Smooth muscle cell (in vitro differentiated cells): ENCODE measurements at regions not wholly inside any gene's neighbourhood (a gene's known extent, or its start where the extent isn't known, plus 50 kb on each side); places are given as distances from the start of the nearest gene placed in this dataset.
A peak's percentile ranks its signal among the peaks of the same experiment; 100 is the strongest.

ENCODE experiments used
- DNase-seq: peaks from one replicate; lab custom pipeline; 2025; ENCODE audit not compliant: unreplicated experiment; lab: John Stamatoyannopoulos, UW
- H2AFZ ChIP-seq: fragments of 200-600 bp; sonication (generic); 2 replicates; pipeline ENCODE4 v1.6.0; 2016; ENCODE audit warnings: antibody characterized with exemption, low read depth, mild to moderate bottlenecking
- H3F3A ChIP-seq: fragments of 200-600 bp; sonication (generic); 2 replicates; pipeline ENCODE4 v1.6.0; 2017; ENCODE audit warnings: antibody characterized with exemption, low read depth
- H3K27ac ChIP-seq: fragments of 200-600 bp; sonication (generic); 2 replicates; pipeline ENCODE4 v1.5.1; 2016; ENCODE audit warnings: low read depth, mild to moderate bottlenecking
- H3K27me3 ChIP-seq: fragments of 200-600 bp; sonication (generic); 2 replicates; pipeline ENCODE4 v1.6.1; 2016; ENCODE audit warnings: low read depth, mild to moderate bottlenecking
- H3K36me3 ChIP-seq: fragments of 200-600 bp; sonication (generic); 2 replicates; pipeline ENCODE4 v1.5.1; 2016; ENCODE audit warnings: low read depth
- H3K4me1 ChIP-seq: fragments of 200-600 bp; sonication (generic); 2 replicates; pipeline ENCODE4 v1.5.1; 2016; ENCODE audit warnings: low read depth
- H3K4me2 ChIP-seq: fragments of 200-600 bp; sonication (generic); 2 replicates; pipeline ENCODE4 v1.6.0; 2016; ENCODE audit warnings: mild to moderate bottlenecking
- H3K4me3 ChIP-seq: fragments of 200-600 bp; sonication (generic); 2 replicates; pipeline ENCODE4 v1.5.1; 2016; ENCODE audit warnings: mild to moderate bottlenecking
- H3K79me2 ChIP-seq: fragments of 200-600 bp; sonication (generic); 2 replicates; pipeline ENCODE4 v1.6.0; 2016; ENCODE audit warnings: low read depth, mild to moderate bottlenecking
- H3K9ac ChIP-seq: fragments of 200-600 bp; sonication (generic); 2 replicates; pipeline ENCODE4 v1.6.0; 2016; ENCODE audit warnings: low read depth
- H3K9me3 ChIP-seq: fragments of 200-600 bp; sonication (generic); replicated peaks from 2 replicates; pipeline ENCODE4 v1.5.1; 2016; ENCODE audit warnings: low read depth
- H4K20me1 ChIP-seq: fragments of 200-600 bp; sonication (generic); 2 replicates; pipeline ENCODE4 v1.6.0; 2016; ENCODE audit warnings: low read depth
- WGBS: methylation state at CpG from one replicate; pipeline ENCODE4 v1.1.7; 2016; ENCODE audit warnings: low lambda C conversion rate; 5-methylcytosine and 5-hydroxymethylcytosine counted together
- TF ChIP-seq, protein P1 (sequence below): fragments of 200-600 bp; sonication (generic); IDR thresholded peaks from 2 replicates; pipeline ENCODE4 v1.5.1; 2017; ENCODE audit warnings: borderline replicate concordance, mild to moderate bottlenecking, antibody characterized with exemption; ENCODE audit not compliant: insufficient read depth, poor library complexity, severe bottlenecking

GRCh38 chr5:148768806-148769415 lies 57.5 kb upstream of the ADRB2 start:
- Histone ChIP-seq H3K9ac (no peak overlapping the region), H3K4me2 (no peak overlapping the region), H3K4me3 (no peak overlapping the region), H3K27ac (no peak overlapping the region), H4K20me1 (no peaks in the 10 kb centered on the region), H3K9me3 (no peaks in the 10 kb centered on the region), H3K36me3 (no peaks in the 10 kb centered on the region), H2AFZ (no peak overlapping the region), H3K79me2 (no peaks in the 10 kb centered on the region), H3F3A (no peaks in the 10 kb centered on the region), H3K27me3 (peaks cover 30% of the 10 kb centered on the region), H3K4me1 (no peaks in the 10 kb centered on the region)
- 84% methylated on average over 5 of the region's 5 CpGs for WGBS
- TF ChIP-seq, protein P1, sequence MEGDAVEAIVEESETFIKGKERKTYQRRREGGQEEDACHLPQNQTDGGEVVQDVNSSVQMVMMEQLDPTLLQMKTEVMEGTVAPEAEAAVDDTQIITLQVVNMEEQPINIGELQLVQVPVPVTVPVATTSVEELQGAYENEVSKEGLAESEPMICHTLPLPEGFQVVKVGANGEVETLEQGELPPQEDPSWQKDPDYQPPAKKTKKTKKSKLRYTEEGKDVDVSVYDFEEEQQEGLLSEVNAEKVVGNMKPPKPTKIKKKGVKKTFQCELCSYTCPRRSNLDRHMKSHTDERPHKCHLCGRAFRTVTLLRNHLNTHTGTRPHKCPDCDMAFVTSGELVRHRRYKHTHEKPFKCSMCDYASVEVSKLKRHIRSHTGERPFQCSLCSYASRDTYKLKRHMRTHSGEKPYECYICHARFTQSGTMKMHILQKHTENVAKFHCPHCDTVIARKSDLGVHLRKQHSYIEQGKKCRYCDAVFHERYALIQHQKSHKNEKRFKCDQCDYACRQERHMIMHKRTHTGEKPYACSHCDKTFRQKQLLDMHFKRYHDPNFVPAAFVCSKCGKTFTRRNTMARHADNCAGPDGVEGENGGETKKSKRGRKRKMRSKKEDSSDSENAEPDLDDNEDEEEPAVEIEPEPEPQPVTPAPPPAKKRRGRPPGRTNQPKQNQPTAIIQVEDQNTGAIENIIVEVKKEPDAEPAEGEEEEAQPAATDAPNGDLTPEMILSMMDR, result no peak
- no peak for DNase-seq

DNA sequence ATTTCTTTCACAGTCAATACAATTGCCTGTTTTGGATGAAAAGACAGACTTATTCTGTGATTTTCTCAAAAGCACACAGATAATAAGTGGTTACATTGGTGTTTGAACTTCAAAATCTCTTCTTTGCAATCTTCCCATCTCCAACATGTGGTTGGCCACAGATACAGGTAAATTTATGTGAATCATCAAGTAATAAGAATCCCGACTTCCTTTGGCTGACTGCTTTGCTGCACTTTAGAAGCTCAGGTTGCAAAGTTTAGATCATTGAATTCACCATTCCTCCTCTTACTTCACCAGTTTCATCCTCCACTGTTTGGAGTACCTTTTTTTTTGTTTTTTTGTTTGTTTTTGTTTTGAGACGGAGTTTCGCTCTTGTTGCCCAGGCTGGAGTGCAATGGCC lies 56.5 kb upstream of the ADRB2 start:
- no peaks in the 10 kb centered on the region for H3K79me2 ChIP-seq
- H3K4me2 ChIP-seq, result no peak overlapping the region
- 97% methylated on average over 3 of the region's 3 CpGs for WGBS
- H3K27ac ChIP-seq, result no peak overlapping the region
- peaks cover 21% of the 10 kb centered on the region for H3K27me3 ChIP-seq
- no peaks in the 10 kb centered on the region for H3K36me3 ChIP-seq
- no peak overlapping the region for H2AFZ ChIP-seq
- H3F3A ChIP-seq, result no peaks in the 10 kb centered on the region
- TF ChIP-seq, protein P1, result no peak
- no peak for DNase-seq
- no peak overlapping the region for H3K4me3 ChIP-seq
- no peaks in the 10 kb centered on the region for H3K4me1 ChIP-seq
- no peaks in the 10 kb centered on the region for H4K20me1 ChIP-seq
- H3K9me3 ChIP-seq, result no peaks in the 10 kb centered on the region
- H3K9ac ChIP-seq, result no peak overlapping the region

DNA sequence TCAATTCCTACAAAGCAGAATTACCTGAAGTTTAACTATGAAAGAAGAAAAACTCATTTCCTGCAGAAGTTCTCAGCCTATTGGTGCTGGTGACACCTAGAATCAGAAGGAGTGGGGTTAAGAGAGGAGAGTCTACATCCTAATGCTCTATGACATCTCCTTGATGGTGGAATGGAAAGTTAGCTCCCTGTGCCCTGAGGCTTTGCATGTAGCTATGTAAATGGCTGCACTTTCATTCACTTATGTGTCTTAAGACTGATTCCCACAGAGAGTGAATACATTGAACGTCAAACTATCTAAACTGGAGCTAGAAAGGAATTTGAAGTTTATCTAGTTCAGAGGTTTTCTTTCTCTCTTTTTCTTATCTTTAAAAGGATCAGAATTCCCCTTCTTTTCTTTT lies 52.1 kb upstream of the ADRB2 start:
- H3K27me3 ChIP-seq, result peaks cover 17% of the 10 kb centered on the region
- no peak overlapping the region for H3K9ac ChIP-seq
- H2AFZ ChIP-seq, result no peak overlapping the region
- H3K79me2 ChIP-seq, result no peaks in the 10 kb centered on the region
- no peaks in the 10 kb centered on the region for H3K9me3 ChIP-seq
- no peak for DNase-seq
- H3K27ac ChIP-seq, result no peak overlapping the region
- TF ChIP-seq, protein P1, result no peak
- H3K4me3 ChIP-seq, result no peak overlapping the region
- 52% methylated on average over 1 of the region's 1 CpG for WGBS
- H3K36me3 ChIP-seq, result no peaks in the 10 kb centered on the region
- no peaks in the 10 kb centered on the region for H3F3A ChIP-seq
- H3K4me1 ChIP-seq, result no peaks in the 10 kb centered on the region
- H4K20me1 ChIP-seq, result no peaks in the 10 kb centered on the region
- H3K4me2 ChIP-seq, result no peak overlapping the region

DNA sequence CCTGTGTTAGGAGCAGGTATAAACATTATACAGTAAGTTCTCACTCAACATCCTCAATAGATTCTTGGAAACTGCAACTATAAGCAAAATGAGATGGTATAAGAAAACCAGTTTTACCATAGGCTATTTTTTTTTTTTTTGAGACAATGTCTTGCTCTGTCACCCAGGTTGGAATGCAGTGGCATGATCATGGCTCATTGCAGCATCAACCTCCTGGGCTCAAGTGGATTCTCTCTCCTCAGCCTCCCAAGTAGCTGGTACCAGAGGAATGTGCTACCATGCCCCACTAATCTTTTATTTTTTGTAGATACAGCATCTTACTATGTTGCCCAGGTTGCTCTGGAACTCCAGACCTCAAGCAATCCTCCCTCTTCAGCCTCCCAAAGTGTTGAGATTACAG lies 50.1 kb upstream of the ADRB2 start:
- H3K4me2 ChIP-seq, result peak overlapping the region; percentile 32
- no peak for DNase-seq
- no peaks in the 10 kb centered on the region for H3K9me3 ChIP-seq
- TF ChIP-seq, protein P1, result no peak
- H3K4me1 ChIP-seq, result no peaks in the 10 kb centered on the region
- no peaks in the 10 kb centered on the region for H3K36me3 ChIP-seq
- no peak overlapping the region for H3K4me3 ChIP-seq
- no peak overlapping the region for H2AFZ ChIP-seq
- no peaks in the 10 kb centered on the region for H4K20me1 ChIP-seq
- peak overlapping the region; percentile 52 for H3K9ac ChIP-seq
- peaks cover 17% of the 10 kb centered on the region for H3K27me3 ChIP-seq
- H3F3A ChIP-seq, result no peaks in the 10 kb centered on the region
- H3K79me2 ChIP-seq, result no peaks in the 10 kb centered on the region
- peak overlapping the region; percentile 80 for H3K27ac ChIP-seq
